Limb (tissue), 2 donors: ENCODE measurements at regions not wholly inside any gene's neighbourhood (a gene's known extent, or its start where the extent isn't known, plus 50 kb on each side); places are given as distances from the start of the nearest gene placed in this dataset.
"Not testable (repeated sequence)": the region's sequence is repeated elsewhere in the genome, so short reads cannot be mapped to it uniquely, and the experiment has no call there.

Experiments
- DNase-seq, 2 donors: peaks; one replicate each; pipeline ENCODE4 v3.0.0-alpha.2; 2016; ENCODE audit errors: extremely low spot score in 2 of 2

GRCh38 chr3:87733671-87734367, 325.0 kb downstream of the CGGBP1 start:
- DNase-seq: no peak

- no peak for DNase-seq
Observed at GRCh38 chr3:87732294-87732693, 326.5 kb downstream of the CGGBP1 start.

DNA sequence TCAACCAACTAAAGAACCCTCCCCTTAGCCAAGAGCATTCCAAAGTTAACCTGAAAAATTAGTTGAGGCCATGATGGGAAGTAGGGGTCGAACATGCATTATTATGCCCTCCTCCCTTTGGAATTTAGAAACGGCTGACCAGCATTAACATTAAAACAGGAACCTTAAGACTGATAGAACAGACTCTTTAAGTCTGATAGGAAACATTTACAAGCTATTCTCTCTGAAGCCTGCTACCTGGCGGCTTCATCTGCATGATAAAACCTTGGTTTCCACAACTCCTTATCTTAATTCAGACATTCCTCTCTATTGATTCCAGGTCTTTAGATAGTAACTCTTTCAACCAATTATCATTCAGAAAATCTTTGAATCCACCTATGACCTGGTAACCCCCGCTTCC, 331.0 kb downstream of the CGGBP1 start:
- DNase-seq: no peak

DNA sequence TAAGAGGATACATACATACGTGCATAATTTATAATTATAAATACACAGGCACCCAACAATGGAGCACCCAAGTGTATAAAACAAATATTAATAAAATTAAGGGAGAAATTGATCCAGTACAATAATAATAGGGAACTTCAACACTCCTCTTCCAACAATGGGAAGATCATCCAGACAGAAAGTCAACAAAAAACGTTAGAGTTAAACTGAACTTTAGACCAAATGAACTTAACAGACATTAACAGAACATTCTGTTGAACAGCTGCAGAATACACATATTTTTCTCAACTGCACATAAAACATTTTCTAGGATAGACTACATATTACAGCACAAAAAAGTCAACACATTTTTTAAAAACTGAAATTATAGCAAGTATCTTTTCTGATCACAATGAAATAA, 339.7 kb downstream of the CGGBP1 start:
- no peak for DNase-seq

GRCh38 chr3:87710511-87710910, 348.3 kb downstream of the CGGBP1 start:
- DNase-seq: no peak

DNA sequence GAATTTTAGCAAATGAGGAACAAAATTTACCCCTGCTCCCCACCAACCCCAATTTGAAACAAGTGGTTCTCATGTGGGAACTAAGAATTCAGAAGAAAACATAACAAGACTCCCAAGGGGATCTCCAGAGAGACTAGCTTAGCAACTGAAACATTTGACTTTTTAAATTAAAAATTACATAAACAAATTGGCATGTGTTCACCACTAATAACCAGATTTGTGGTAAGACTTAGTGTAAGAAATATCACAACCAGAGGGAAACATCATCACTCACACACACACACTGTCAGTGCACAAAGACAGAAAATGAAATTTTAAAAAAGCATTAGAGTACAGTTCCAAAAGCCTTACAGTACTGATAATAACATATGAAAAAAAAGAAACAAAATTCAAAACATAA, 348.8 kb downstream of the CGGBP1 start:
- DNase-seq: no peak

DNA sequence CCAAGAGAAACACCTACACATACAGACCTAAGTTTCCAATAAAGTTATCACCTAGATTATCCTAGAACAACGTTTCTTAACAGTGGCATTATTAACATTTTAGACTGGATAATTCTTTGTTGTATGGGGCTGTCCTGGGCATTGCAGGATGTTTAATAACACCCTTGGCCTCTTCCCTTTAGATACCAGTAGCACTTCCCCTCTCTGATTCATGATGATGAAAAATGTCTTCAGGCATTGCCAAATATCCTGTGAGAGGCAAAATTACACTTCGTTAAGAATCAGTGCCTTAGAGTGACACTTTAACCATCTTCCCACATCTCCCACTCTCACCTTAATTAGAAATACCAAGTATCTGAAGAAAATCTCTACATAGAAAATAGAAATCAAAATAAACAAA, 352.6 kb downstream of the CGGBP1 start:
- DNase-seq: no peak

DNA sequence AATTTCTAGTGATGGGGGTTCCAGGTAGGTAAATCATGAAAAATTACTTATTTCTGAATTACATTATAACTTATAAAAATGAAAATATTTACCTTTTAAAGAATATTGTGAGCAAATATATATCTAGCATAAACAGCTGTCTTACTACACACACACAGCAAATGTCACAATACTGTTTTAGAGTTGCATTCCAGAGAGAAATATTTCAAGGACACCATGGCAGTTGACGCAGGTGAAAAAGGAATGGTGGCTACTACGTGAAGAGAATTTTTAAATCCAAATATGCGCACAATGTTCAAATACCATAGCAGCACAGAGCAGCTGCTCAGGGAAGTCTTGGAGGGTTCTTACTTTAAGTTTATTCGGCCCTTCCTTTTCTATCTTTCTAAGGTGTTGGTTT, 356.2 kb downstream of the CGGBP1 start:
- no peak for DNase-seq

- peak in 1 of 2 donors; percentile 31 for DNase-seq
Observed at GRCh38 chr3:87696124-87697013, 362.4 kb downstream of the CGGBP1 start.

GRCh38 chr3:87694678-87695077, 364.1 kb downstream of the CGGBP1 start:
- peak in 1 of 2 donors; percentile 27 for DNase-seq

DNA sequence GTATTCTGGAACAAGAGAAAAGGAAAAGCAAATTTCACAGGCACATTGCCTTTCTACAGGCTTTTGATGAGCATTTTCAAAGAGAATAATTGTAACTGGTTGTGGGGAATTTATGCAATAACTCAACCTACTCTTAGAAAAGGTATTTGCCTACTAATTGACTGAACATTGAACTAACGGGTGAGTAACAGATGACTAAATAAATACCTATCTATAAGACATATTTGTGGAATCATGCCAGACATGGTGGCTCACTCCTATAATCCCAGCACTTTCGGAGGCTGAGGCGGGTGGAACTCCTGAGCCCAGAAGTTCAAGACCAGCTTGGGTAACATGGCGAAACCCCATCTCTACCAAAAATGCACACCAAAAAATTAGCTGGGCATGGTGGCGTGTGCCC, 367.7 kb downstream of the CGGBP1 start:
- no peak for DNase-seq

- not testable (repeated sequence) for DNase-seq
Observed at GRCh38 chr3:87678984-87679660, 379.7 kb downstream of the CGGBP1 start.

GRCh38 chr3:87674397-87675161, 384.2 kb downstream of the CGGBP1 start:
- DNase-seq: no peak

DNA sequence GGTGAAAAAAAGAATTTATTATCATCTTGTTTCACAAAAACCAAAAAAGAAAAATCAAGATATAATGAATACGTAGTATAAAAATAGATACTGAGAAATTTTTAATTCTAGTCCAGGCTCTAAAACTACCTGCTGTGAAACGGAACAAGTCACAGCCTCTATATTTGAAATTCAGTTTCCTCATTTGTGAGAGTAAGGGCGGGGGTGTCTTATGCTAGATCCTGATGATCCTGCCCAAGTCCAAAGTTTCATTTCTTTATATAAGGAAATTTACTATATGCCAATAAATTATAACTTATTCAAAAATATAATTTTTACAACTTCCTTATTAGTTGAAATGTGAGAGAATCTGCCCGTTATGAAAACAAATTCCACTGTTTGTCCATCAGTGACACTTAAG, 385.7 kb downstream of the CGGBP1 start:
- no peak for DNase-seq

DNA sequence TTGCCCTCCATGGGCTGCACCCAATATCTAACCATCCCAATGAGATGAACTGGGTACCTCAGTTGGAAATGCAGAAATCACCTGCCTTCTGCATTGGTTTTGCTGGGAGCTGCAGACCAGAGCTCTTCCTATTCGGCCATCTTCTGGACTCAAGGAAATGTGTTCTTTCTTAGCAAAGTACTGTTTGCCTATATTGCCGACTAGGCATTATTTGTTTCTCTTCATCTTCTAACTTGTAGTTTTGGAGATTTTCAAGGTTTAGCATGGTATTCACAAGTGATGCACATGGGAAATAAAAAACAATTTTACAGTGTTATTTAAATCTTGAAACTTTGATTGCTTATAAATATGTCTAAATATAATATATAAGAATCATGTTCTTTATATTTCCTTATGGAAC, 377.8 kb upstream of the POU1F1 start:
- DNase-seq: no peak

GRCh38 chr3:87653138-87653537, 376.8 kb upstream of the POU1F1 start:
- not testable (repeated sequence) for DNase-seq

GRCh38 chr3:87634426-87634825, 358.0 kb upstream of the POU1F1 start:
- DNase-seq: no peak

- DNase-seq: no peak
Observed at GRCh38 chr3:87627316-87627715, 350.9 kb upstream of the POU1F1 start.

GRCh38 chr3:87626546-87626945, 350.2 kb upstream of the POU1F1 start:
- no peak for DNase-seq

GRCh38 chr3:87625876-87626275, 349.5 kb upstream of the POU1F1 start:
- no peak for DNase-seq

- DNase-seq: no peak
Observed at GRCh38 chr3:87624860-87625259, 348.5 kb upstream of the POU1F1 start.
